T-helper 2 cell treated with Interferon-gamma antibody and Interleukin-4, amounts not matched to agents 5 μg/mL and 100 μg/mL, for 36 hours (primary cell): ENCODE measurements at regions not wholly inside any gene's neighbourhood (a gene's known extent, or its start where the extent isn't known, plus 50 kb on each side); places are given as distances from the start of the nearest gene placed in this dataset.
"Not testable (repeated sequence)": the region's sequence is repeated elsewhere in the genome, so short reads cannot be mapped to it uniquely, and the experiment has no call there.

Source experiments
- DNase-seq: peaks from one replicate; pipeline ENCODE4 v3.0.0; 2021; ENCODE audit warnings: low spot score
- H3K27ac Mint-ChIP-seq: one replicate; pipeline ENCODE4 v1.8.0; 2021; ENCODE audit warnings: mild to moderate bottlenecking, mixed read lengths
- H3K27me3 Mint-ChIP-seq: one replicate; pipeline ENCODE4 v1.8.0; 2021; ENCODE audit warnings: low read depth, mixed read lengths
- H3K36me3 Mint-ChIP-seq: one replicate; pipeline ENCODE4 v1.8.0; 2021; ENCODE audit warnings: low read depth, mixed read lengths
- H3K4me1 Mint-ChIP-seq: one replicate; pipeline ENCODE4 v1.8.0; 2021; ENCODE audit warnings: low read depth, mixed read lengths
- H3K4me3 Mint-ChIP-seq: one replicate; pipeline ENCODE4 v1.8.0; 2022; ENCODE audit warnings: mild to moderate bottlenecking, moderate library complexity, mixed read lengths
- H3K9me3 Mint-ChIP-seq: one replicate; pipeline ENCODE4 v1.8.0; 2021; ENCODE audit warnings: mixed read lengths

GRCh38 chr5:98209418-98209817, 564.0 kb upstream of the RGMB start:
- H3K36me3 Mint-ChIP-seq: no peaks in the 10 kb centered on the region
- no peak overlapping the region for H3K27ac Mint-ChIP-seq
- H3K4me1 Mint-ChIP-seq: no peaks in the 10 kb centered on the region

GRCh38 chr5:98214240-98215051, 559.0 kb upstream of the RGMB start:
- no peaks in the 10 kb centered on the region for H3K36me3 Mint-ChIP-seq
- no peak overlapping the region for H3K4me3 Mint-ChIP-seq
- no peaks in the 10 kb centered on the region for H3K27me3 Mint-ChIP-seq
- no peaks in the 10 kb centered on the region for H3K9me3 Mint-ChIP-seq
- DNase-seq: no peak
- H3K27ac Mint-ChIP-seq: no peak overlapping the region
- peaks cover 4% of the 10 kb centered on the region for H3K4me1 Mint-ChIP-seq

More at GRCh38 chr5:98209418-98209817, 564.0 kb upstream of the RGMB start:
- no peak for DNase-seq
- no peaks in the 10 kb centered on the region for H3K27me3 Mint-ChIP-seq
- H3K4me3 Mint-ChIP-seq: no peak overlapping the region
- H3K9me3 Mint-ChIP-seq: no peaks in the 10 kb centered on the region

GRCh38 chr5:98217138-98217537, 556.3 kb upstream of the RGMB start:
- Mint-ChIP-seq H3K4me3 (no peak overlapping the region), H3K36me3 (no peaks in the 10 kb centered on the region), H3K27me3 (no peaks in the 10 kb centered on the region), H3K27ac (no peak overlapping the region), H3K4me1 (peaks cover 4% of the 10 kb centered on the region), H3K9me3 (no peaks in the 10 kb centered on the region)
- no peak for DNase-seq

GRCh38 chr5:98218838-98219237, 554.6 kb upstream of the RGMB start:
- H3K27ac Mint-ChIP-seq: no peak overlapping the region
- H3K36me3 Mint-ChIP-seq: no peaks in the 10 kb centered on the region
- no peak overlapping the region for H3K4me3 Mint-ChIP-seq
- DNase-seq: no peak
- no peaks in the 10 kb centered on the region for H3K27me3 Mint-ChIP-seq
- H3K4me1 Mint-ChIP-seq: peaks cover 4% of the 10 kb centered on the region
- H3K9me3 Mint-ChIP-seq: no peaks in the 10 kb centered on the region

GRCh38 chr5:98227489-98227888, 546.0 kb upstream of the RGMB start:
- H3K27me3 Mint-ChIP-seq: no peaks in the 10 kb centered on the region
- H3K9me3 Mint-ChIP-seq: peaks cover 23% of the 10 kb centered on the region
- H3K36me3 Mint-ChIP-seq: no peaks in the 10 kb centered on the region
- DNase-seq: no peak
- H3K4me3 Mint-ChIP-seq: no peak overlapping the region
- no peak overlapping the region for H3K27ac Mint-ChIP-seq
- peaks cover 2% of the 10 kb centered on the region for H3K4me1 Mint-ChIP-seq

- peaks cover 22% of the 10 kb centered on the region for H3K9me3 Mint-ChIP-seq
- H3K4me3 Mint-ChIP-seq: no peak overlapping the region
- peaks cover 2% of the 10 kb centered on the region for H3K4me1 Mint-ChIP-seq
- H3K27me3 Mint-ChIP-seq: no peaks in the 10 kb centered on the region
- H3K36me3 Mint-ChIP-seq: no peaks in the 10 kb centered on the region
- no peak for DNase-seq
- H3K27ac Mint-ChIP-seq: no peak overlapping the region
Measured at GRCh38 chr5:98231089-98231488, 542.4 kb upstream of the RGMB start.

GRCh38 chr5:98237794-98238193, 535.7 kb upstream of the RGMB start:
- not testable (repeated sequence) for H3K36me3 Mint-ChIP-seq

GRCh38 chr5:98243972-98244371, 529.5 kb upstream of the RGMB start:
- Mint-ChIP-seq H3K27me3 (no peaks in the 10 kb centered on the region), H3K9me3 (peaks cover 3% of the 10 kb centered on the region), H3K36me3 (no peaks in the 10 kb centered on the region), H3K4me3 (no peak overlapping the region), H3K27ac (no peak overlapping the region), H3K4me1 (no peaks in the 10 kb centered on the region)
- DNase-seq: no peak

More at GRCh38 chr5:98237794-98238193, 535.7 kb upstream of the RGMB start:
- not testable (repeated sequence) for H3K27ac Mint-ChIP-seq, H3K27me3 Mint-ChIP-seq, H3K4me3 Mint-ChIP-seq, DNase-seq, H3K4me1 Mint-ChIP-seq
- peaks cover 11% of the 10 kb centered on the region for H3K9me3 Mint-ChIP-seq

- peaks cover 3% of the 10 kb centered on the region for H3K9me3 Mint-ChIP-seq
- no peaks in the 10 kb centered on the region for H3K27me3 Mint-ChIP-seq
- no peaks in the 10 kb centered on the region for H3K4me1 Mint-ChIP-seq
- no peak overlapping the region for H3K27ac Mint-ChIP-seq
- H3K36me3 Mint-ChIP-seq: no peaks in the 10 kb centered on the region
- no peak for DNase-seq
- H3K4me3 Mint-ChIP-seq: no peak overlapping the region
Measured at GRCh38 chr5:98248949-98249348, 524.5 kb upstream of the RGMB start.

- H3K27me3 Mint-ChIP-seq: no peaks in the 10 kb centered on the region
- H3K9me3 Mint-ChIP-seq: no peaks in the 10 kb centered on the region
- H3K4me1 Mint-ChIP-seq: no peaks in the 10 kb centered on the region
- H3K36me3 Mint-ChIP-seq: no peaks in the 10 kb centered on the region
- H3K27ac Mint-ChIP-seq: no peak overlapping the region
- DNase-seq: no peak
- no peak overlapping the region for H3K4me3 Mint-ChIP-seq
Measured at GRCh38 chr5:98258939-98259338, 514.5 kb upstream of the RGMB start.

- no peaks in the 10 kb centered on the region for H3K36me3 Mint-ChIP-seq
- H3K4me3 Mint-ChIP-seq: no peak overlapping the region
- no peaks in the 10 kb centered on the region for H3K9me3 Mint-ChIP-seq
- H3K27me3 Mint-ChIP-seq: no peaks in the 10 kb centered on the region
- DNase-seq: no peak
- H3K4me1 Mint-ChIP-seq: no peaks in the 10 kb centered on the region
- H3K27ac Mint-ChIP-seq: no peak overlapping the region
Measured at GRCh38 chr5:98259595-98259994, 513.9 kb upstream of the RGMB start.

- H3K9me3 Mint-ChIP-seq: no peaks in the 10 kb centered on the region
- no peak overlapping the region for H3K27ac Mint-ChIP-seq
- H3K4me1 Mint-ChIP-seq: no peaks in the 10 kb centered on the region
- no peak overlapping the region for H3K4me3 Mint-ChIP-seq
- no peaks in the 10 kb centered on the region for H3K36me3 Mint-ChIP-seq
- no peak for DNase-seq
- no peaks in the 10 kb centered on the region for H3K27me3 Mint-ChIP-seq
Measured at GRCh38 chr5:98263084-98263483, 510.4 kb upstream of the RGMB start.

GRCh38 chr5:98268162-98268860, 505.2 kb upstream of the RGMB start:
- H3K4me3 Mint-ChIP-seq: no peak overlapping the region
- no peak overlapping the region for H3K27ac Mint-ChIP-seq
- H3K9me3 Mint-ChIP-seq: no peaks in the 10 kb centered on the region
- DNase-seq: no peak
- H3K27me3 Mint-ChIP-seq: no peaks in the 10 kb centered on the region
- H3K36me3 Mint-ChIP-seq: no peaks in the 10 kb centered on the region
- H3K4me1 Mint-ChIP-seq: no peaks in the 10 kb centered on the region

- Mint-ChIP-seq H3K9me3 (no peaks in the 10 kb centered on the region), H3K27ac (no peak overlapping the region), H3K4me1 (no peaks in the 10 kb centered on the region), H3K27me3 (no peaks in the 10 kb centered on the region), H3K36me3 (no peaks in the 10 kb centered on the region), H3K4me3 (no peak overlapping the region)
- no peak for DNase-seq
Measured at GRCh38 chr5:98275980-98276379, 497.5 kb upstream of the RGMB start.
